Keratinocyte (primary cell): ENCODE measurements at regions not wholly inside any gene's neighbourhood (a gene's known extent, or its start where the extent isn't known, plus 50 kb on each side); places are given as distances from the start of the nearest gene placed in this dataset.

ENCODE experiments used
- DNase-seq: peaks from one replicate; pipeline ENCODE4 v3.0.0-alpha.2; 2011; ENCODE audit warnings: low read depth, missing footprints, low spot score
- FAIRE-seq: peaks from 2 replicates; lab custom pipeline; 2011; peaks lifted over from hg19 to GRCh38; lab: Jason Lieb, UNC
- H2AFZ ChIP-seq: 2 replicates; pipeline ENCODE4 v1.6.0; 2012; ENCODE audit warnings: low read length, control low read depth, inconsistent platforms; ENCODE audit not compliant: control insufficient read depth
- H3K27ac ChIP-seq: 2 replicates; pipeline ENCODE4 v1.5.1; 2011; ENCODE audit warnings: low read length; ENCODE audit not compliant: control insufficient read depth, insufficient read depth
- H3K27me3 ChIP-seq: 3 replicates; pipeline ENCODE4 v1.6.0; 2011; ENCODE audit warnings: low read length; ENCODE audit not compliant: control insufficient read depth, insufficient read depth; ENCODE audit errors: extremely low read depth
- H3K36me3 ChIP-seq, 2 experiments: 2 replicates in 1 of 2; 3 replicates in 1 of 2; pipeline ENCODE4 v1.5.1; 2011; ENCODE audit warnings: low read length in 2 of 2, mild to moderate bottlenecking in 1 of 2; ENCODE audit not compliant: control insufficient read depth in 2 of 2, insufficient read depth in 2 of 2; ENCODE audit errors: extremely low read depth in 1 of 2
- H3K4me1 ChIP-seq: 3 replicates; pipeline ENCODE4 v1.5.1; 2011; ENCODE audit warnings: low read length; ENCODE audit not compliant: control insufficient read depth, insufficient read depth; ENCODE audit errors: extremely low read depth
- H3K4me2 ChIP-seq: 3 replicates; pipeline ENCODE4 v1.6.0; 2011; ENCODE audit warnings: low read depth, low read length; ENCODE audit not compliant: control insufficient read depth, insufficient read depth; ENCODE audit errors: extremely low read depth
- H3K4me3 ChIP-seq, 3 experiments: fragments of 200-600 bp in 1 of 3; sonication (generic) in 1 of 3; 2 replicates in 2 of 3; 3 replicates in 1 of 3; pipeline ENCODE4 v1.5.1; 2011 to 2016; ENCODE audit warnings: low read length in 3 of 3, mild to moderate bottlenecking in 3 of 3, control low read depth in 2 of 3, inconsistent platforms in 1 of 3, low read depth in 1 of 3, mixed read lengths in 1 of 3, mixed run types in 1 of 3, moderate library complexity in 1 of 3; ENCODE audit not compliant: control insufficient read depth in 2 of 3, insufficient read depth in 2 of 3; ENCODE audit errors: extremely low read depth in 1 of 3
- H3K79me2 ChIP-seq: 2 replicates; pipeline ENCODE4 v1.6.0; 2012; ENCODE audit warnings: low read length; ENCODE audit not compliant: control insufficient read depth, insufficient read depth
- H3K9ac ChIP-seq: 3 replicates; pipeline ENCODE4 v1.6.0; 2011; ENCODE audit warnings: low read length; ENCODE audit not compliant: control insufficient read depth, insufficient read depth; ENCODE audit errors: extremely low read depth
- H3K9me1 ChIP-seq: 3 replicates; pipeline ENCODE4 v1.6.0; 2011; ENCODE audit warnings: low read length; ENCODE audit not compliant: control insufficient read depth, insufficient read depth; ENCODE audit errors: extremely low read depth
- H3K9me3 ChIP-seq: 2 replicates; pipeline ENCODE4 v1.5.1; 2012; ENCODE audit warnings: low read depth, low read length; ENCODE audit not compliant: control insufficient read depth
- H4K20me1 ChIP-seq: 3 replicates; pipeline ENCODE4 v1.6.0; 2011; ENCODE audit warnings: low read length; ENCODE audit not compliant: control insufficient read depth, insufficient read depth; ENCODE audit errors: extremely low read depth
- CTCF ChIP-seq, 3 experiments: IDR thresholded peaks in 1 of 3; conservative IDR thresholded peaks in 1 of 3; optimal IDR thresholded peaks in 1 of 3; 2 replicates in 2 of 3; 3 replicates in 1 of 3; pipeline versions ENCODE3 to v1.5.1; 2011; ENCODE audit warnings: low read length in 3 of 3, mild to moderate bottlenecking in 3 of 3, moderate library complexity in 2 of 3, control low read depth in 1 of 3, inconsistent platforms in 1 of 3; ENCODE audit not compliant: insufficient read depth in 2 of 3; ENCODE audit errors: extremely low read depth in 1 of 3
- EZH2 ChIP-seq: IDR thresholded peaks from one replicate; pipeline ENCODE4 v1.6.1; 2012; ENCODE audit warnings: inconsistent platforms, mild to moderate bottlenecking, low read length, moderate library complexity
- dilution Hi-C: fragments of 300-500 bp; cut with MboI; formaldehyde crosslinking; loops from one replicate; pipeline ENCODE4 v1.7.0; 2020; ENCODE audit warnings: low sequenced_read_pairs; ENCODE audit not compliant: extremely low pct_ligation_motif_present

- peaks cover 90% of the 10 kb centered on the region for H3K79me2 ChIP-seq
- peak overlapping the region; percentile 54 for H3K27ac ChIP-seq
- FAIRE-seq: no peak
Observed at GRCh38 chr1:201748335-201748734, 80.6 kb upstream of the IPO9 start.

GRCh38 chr1:201749059-201749690, 79.8 kb upstream of the IPO9 start:
- Histone ChIP-seq H3K9me1 (no peaks in the 10 kb centered on the region), H3K79me2 (peaks cover 90% of the 10 kb centered on the region), H3K36me3 (peaks cover 5 to 11% of the 10 kb centered on the region in 2 experiments), H3K9ac (no peak overlapping the region), H3K27ac (no peak overlapping the region), H3K27me3 (no peaks in the 10 kb centered on the region), H3K4me3 (no peak overlapping the region), H2AFZ (no peak overlapping the region), H3K4me2 (no peak overlapping the region), H3K9me3 (no peaks in the 10 kb centered on the region), H3K4me1 (peaks cover 62% of the 10 kb centered on the region), H4K20me1 (no peaks in the 10 kb centered on the region)
- FAIRE-seq (no peak), DNase-seq (no peak)
- TF ChIP-seq CTCF (optimal IDR thresholded peaks at IDR 0.05 in 1 of 3, IDR thresholded peaks at IDR 0.05 in 1 of 3, conservative IDR thresholded peaks at IDR 0.05 in 1 of 3; ENCODE audit: extremely low read depth in 1 of 3, insufficient read depth in 2 of 3, low read length in 3 of 3) (no peak), EZH2 (no peak)
- dilution Hi-C loops: no loop called here

More at GRCh38 chr1:201748335-201748734, 80.6 kb upstream of the IPO9 start:
- no peaks in the 10 kb centered on the region for H3K9me3 ChIP-seq
- no peak overlapping the region for H3K9ac ChIP-seq
- H3K4me1 ChIP-seq: peaks cover 54% of the 10 kb centered on the region
- DNase-seq: peak; percentile 38
- peak overlapping the region; percentile 7 for H3K4me2 ChIP-seq
- H3K27me3 ChIP-seq: no peaks in the 10 kb centered on the region
- TF ChIP-seq CTCF (optimal IDR thresholded peaks at IDR 0.05 in 1 of 3, IDR thresholded peaks at IDR 0.05 in 1 of 3, conservative IDR thresholded peaks at IDR 0.05 in 1 of 3; ENCODE audit: extremely low read depth in 1 of 3, insufficient read depth in 2 of 3, low read length in 3 of 3) (no peak), EZH2 (no peak)
- dilution Hi-C loops: no loop called here
- H3K4me3 ChIP-seq: no peak overlapping the region
- H3K36me3 ChIP-seq: peaks cover 6 to 15% of the 10 kb centered on the region in 2 experiments
- no peaks in the 10 kb centered on the region for H3K9me1 ChIP-seq
- H4K20me1 ChIP-seq: no peaks in the 10 kb centered on the region
- no peak overlapping the region for H2AFZ ChIP-seq
